HCT116 (cell line): ENCODE measurements at regions not wholly inside any gene's neighbourhood (a gene's known extent, or its start where the extent isn't known, plus 50 kb on each side); places are given as distances from the start of the nearest gene placed in this dataset.

Experiments
- ATAC-seq: fragments of 200-7000 bp; cut with Tn5 transposase; 2 replicates; pipeline ENCODE4 v1.9.1; 2020; ENCODE audit warnings: mild to moderate bottlenecking, moderate library complexity
- BruUV-seq: library from RNA; stranded (reverse); fragments of 400-500 nt; replicated peaks from 2 replicates; lab custom pipeline; 2021; lab: Mats Ljungman, UMichigan
- CTCF ChIA-PET: fragments of 300-600 bp; sonication (Branson Sonifier 250); formaldehyde crosslinking; loops from one replicate; lab custom pipeline; 2021; ENCODE audit warnings: antibody characterized with exemption; lab: Charles Lee
- POLR2A ChIA-PET: fragments of 300-600, 350-600 bp; sonication (Branson Sonifier 250); formaldehyde crosslinking; loops from one replicate; lab custom pipeline; 2021; ENCODE audit warnings: antibody characterized with exemption; lab: Charles Lee
- RAD21 ChIA-PET, 2 experiments: fragments of 300-600 bp; sonication (Branson Sonifier 250); formaldehyde crosslinking; loops; one replicate each; lab custom pipeline; 2023; ENCODE audit warnings: low total read pairs in 2 of 2; ENCODE audit not compliant: uncharacterized antibody in 2 of 2, unreplicated experiment in 2 of 2, low non-redundant PET in 1 of 2; lab: Charles Lee
- DNase-seq: peaks from one replicate; pipeline ENCODE4 v3.0.0-alpha.2; 2010; ENCODE audit warnings: low read depth, low spot score
- H2AFZ ChIP-seq: fragments of 200-600 bp; shearing (Covaris generic), sonication (generic); 2 replicates; pipeline ENCODE4 v1.6.1; 2017; ENCODE audit warnings: low read depth, mixed run types, mixed read lengths, antibody characterized with exemption, low read length; ENCODE audit not compliant: poor library complexity, severe bottlenecking
- H3K27ac ChIP-seq: 2 replicates; pipeline ENCODE4 v1.5.1; 2012; ENCODE audit warnings: low read depth, low read length
- H3K27me3 ChIP-seq: fragments of 200-600 bp; sonication (generic); 2 replicates; pipeline ENCODE4 v1.6.1; 2016; ENCODE audit warnings: mixed run types, low read length, mixed read lengths; ENCODE audit not compliant: insufficient read depth
- H3K36me3 ChIP-seq, 2 experiments: fragments of 200-500 bp in 1 of 2; fragments of 200-600 bp in 1 of 2; sonication (Bioruptor generic) in 1 of 2; sonication (generic) in 1 of 2; 2 replicates each; pipeline versions ENCODE4 v1.5.1 to v1.6.1; 2014 to 2016; ENCODE audit warnings: low read length in 2 of 2, inconsistent platforms in 1 of 2, mixed read lengths in 1 of 2, mixed run types in 1 of 2; ENCODE audit not compliant: insufficient read depth in 2 of 2, control insufficient read depth in 1 of 2
- H3K4me1 ChIP-seq, 2 experiments: fragments of 200-600 bp in 1 of 2; sonication (generic) in 1 of 2; 2 replicates each; pipeline versions ENCODE4 v1.5.1 to v1.6.1; 2012 to 2017; ENCODE audit warnings: low read length in 2 of 2, inconsistent platforms in 1 of 2, mild to moderate bottlenecking in 1 of 2, mixed read lengths in 1 of 2, mixed run types in 1 of 2, moderate library complexity in 1 of 2; ENCODE audit not compliant: insufficient read depth in 2 of 2, control insufficient read depth in 1 of 2
- H3K4me2 ChIP-seq: fragments of 200-600 bp; sonication (generic); 2 replicates; pipeline ENCODE4 v1.6.1; 2017; ENCODE audit warnings: mixed run types, low read length, mixed read lengths
- H3K4me3 ChIP-seq, 2 experiments: fragments of 200-600 bp in 1 of 2; sonication (generic) in 1 of 2; replicated peaks in 1 of 2; 2 replicates each; pipeline ENCODE4 v1.5.1; 2011 to 2016; ENCODE audit warnings: low read length in 2 of 2, control low read depth in 1 of 2, low read depth in 1 of 2, mild to moderate bottlenecking in 1 of 2, mixed read lengths in 1 of 2, mixed run types in 1 of 2
- H3K79me2 ChIP-seq: fragments of 200-600 bp; sonication (generic); 2 replicates; pipeline ENCODE4 v1.6.1; 2017; ENCODE audit warnings: mild to moderate bottlenecking, mixed run types, low read length, moderate library complexity, mixed read lengths; ENCODE audit not compliant: insufficient read depth
- H3K9ac ChIP-seq: fragments of 200-600 bp; sonication (generic); 2 replicates; pipeline ENCODE4 v1.6.1; 2016; ENCODE audit warnings: low read length, mixed read lengths
- H3K9me2 ChIP-seq: fragments of 200-600 bp; sonication (generic), shearing (Covaris generic); 2 replicates; pipeline ENCODE4 v1.6.1; 2017; ENCODE audit warnings: mixed run types, mild to moderate bottlenecking, moderate library complexity; ENCODE audit not compliant: insufficient read depth
- H3K9me3 ChIP-seq, 2 experiments: fragments of 200-500 bp in 1 of 2; fragments of 200-600 bp in 1 of 2; sonication (Bioruptor generic) in 1 of 2; sonication (generic) in 1 of 2; 2 replicates each; pipeline ENCODE4 v1.6.1; 2014 to 2017; ENCODE audit warnings: low read length in 2 of 2, mixed read lengths in 2 of 2, inconsistent platforms in 1 of 2, low read depth in 1 of 2, mild to moderate bottlenecking in 1 of 2, mixed run types in 1 of 2, moderate library complexity in 1 of 2; ENCODE audit not compliant: control insufficient read depth in 1 of 2, insufficient read depth in 1 of 2
- H4K20me1 ChIP-seq: fragments of 200-600 bp; sonication (generic), shearing (Covaris generic); 2 replicates; pipeline ENCODE4 v1.6.1; 2017; ENCODE audit warnings: mixed run types, mild to moderate bottlenecking, moderate library complexity; ENCODE audit not compliant: insufficient read depth
- CEBPB ChIP-seq: IDR thresholded peaks from 2 replicates; pipeline ENCODE4 v1.6.1; 2012; ENCODE audit warnings: low read depth
- CTCF ChIP-seq, 3 experiments: fragments of 200-600 bp in 1 of 3; sonication (generic) in 1 of 3; IDR thresholded peaks in 2 of 3; conservative IDR thresholded peaks in 1 of 3; 2 replicates each; pipeline ENCODE4 v1.5.1; 2012 to 2017; ENCODE audit warnings: low read depth in 2 of 3, low read length in 2 of 3, antibody characterized with exemption in 1 of 3, borderline replicate concordance in 1 of 3, control low read depth in 1 of 3, mild to moderate bottlenecking in 1 of 3, mixed read lengths in 1 of 3, mixed run types in 1 of 3, moderate library complexity in 1 of 3; ENCODE audit not compliant: insufficient read depth in 1 of 3
- ZFX ChIP-seq: fragments of 450-650 bp; IDR thresholded peaks from 2 replicates; pipeline ENCODE4 v1.6.1; 2017
- intact Hi-C: fragments of 100-400 bp; cut with micrococcal nuclease; formaldehyde crosslinking; loops from 2 replicates; pipeline ENCODE4 v1.10.0; 2022
- TF ChIP-seq, protein P1 (sequence below): IDR thresholded peaks from 2 replicates; pipeline ENCODE4 v1.6.1; 2012; ENCODE audit warnings: low read depth

DNA sequence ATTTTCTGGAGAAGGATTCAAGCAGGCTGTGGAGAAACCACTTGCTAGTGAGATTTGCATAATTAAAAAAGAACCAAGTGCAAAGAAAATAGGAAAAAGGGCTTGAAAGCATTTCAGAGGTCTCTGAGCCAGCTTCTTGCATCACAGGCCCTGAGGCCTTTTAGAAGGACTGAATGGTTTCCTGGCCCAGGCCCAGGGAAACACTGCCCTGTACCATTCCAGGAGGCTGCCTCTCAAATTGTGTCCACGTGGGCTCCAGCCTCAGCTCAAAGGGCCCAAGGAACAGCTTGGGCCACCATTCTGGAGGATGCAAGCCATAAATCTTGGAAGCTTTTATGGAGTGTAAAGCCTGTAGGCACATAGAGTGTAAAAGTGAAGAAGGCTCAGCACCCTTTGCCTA lies 523.3 kb upstream of the VRK2 start:
- Histone ChIP-seq H3K4me1 (no peaks in the 10 kb centered on the region), H3K27ac (no peak overlapping the region), H3K9ac (no peak overlapping the region), H2AFZ (no peak overlapping the region), H3K4me3 (no peak overlapping the region), H3K9me2 (no peaks in the 10 kb centered on the region), H3K4me2 (no peak overlapping the region), H3K36me3 (no peaks in the 10 kb centered on the region), H3K9me3 (no peaks in the 10 kb centered on the region), H3K79me2 (no peaks in the 10 kb centered on the region), H3K27me3 (no peaks in the 10 kb centered on the region), H4K20me1 (no peaks in the 10 kb centered on the region)
- ATAC-seq (no peak), DNase-seq (no peak)
- ChIA-PET CTCF (no interaction called here), RAD21 (no interaction called here), POLR2A (no interaction called here)
- TF ChIP-seq ZFX (no peak), CEBPB (no peak), CTCF (IDR thresholded peaks at IDR 0.05 in 2 of 3, conservative IDR thresholded peaks at IDR 0.05 in 1 of 3; ENCODE audit: borderline replicate concordance in 1 of 3, insufficient read depth in 1 of 3, low read depth in 2 of 3, low read length in 2 of 3) (no peak)
- TF ChIP-seq, protein P1, sequence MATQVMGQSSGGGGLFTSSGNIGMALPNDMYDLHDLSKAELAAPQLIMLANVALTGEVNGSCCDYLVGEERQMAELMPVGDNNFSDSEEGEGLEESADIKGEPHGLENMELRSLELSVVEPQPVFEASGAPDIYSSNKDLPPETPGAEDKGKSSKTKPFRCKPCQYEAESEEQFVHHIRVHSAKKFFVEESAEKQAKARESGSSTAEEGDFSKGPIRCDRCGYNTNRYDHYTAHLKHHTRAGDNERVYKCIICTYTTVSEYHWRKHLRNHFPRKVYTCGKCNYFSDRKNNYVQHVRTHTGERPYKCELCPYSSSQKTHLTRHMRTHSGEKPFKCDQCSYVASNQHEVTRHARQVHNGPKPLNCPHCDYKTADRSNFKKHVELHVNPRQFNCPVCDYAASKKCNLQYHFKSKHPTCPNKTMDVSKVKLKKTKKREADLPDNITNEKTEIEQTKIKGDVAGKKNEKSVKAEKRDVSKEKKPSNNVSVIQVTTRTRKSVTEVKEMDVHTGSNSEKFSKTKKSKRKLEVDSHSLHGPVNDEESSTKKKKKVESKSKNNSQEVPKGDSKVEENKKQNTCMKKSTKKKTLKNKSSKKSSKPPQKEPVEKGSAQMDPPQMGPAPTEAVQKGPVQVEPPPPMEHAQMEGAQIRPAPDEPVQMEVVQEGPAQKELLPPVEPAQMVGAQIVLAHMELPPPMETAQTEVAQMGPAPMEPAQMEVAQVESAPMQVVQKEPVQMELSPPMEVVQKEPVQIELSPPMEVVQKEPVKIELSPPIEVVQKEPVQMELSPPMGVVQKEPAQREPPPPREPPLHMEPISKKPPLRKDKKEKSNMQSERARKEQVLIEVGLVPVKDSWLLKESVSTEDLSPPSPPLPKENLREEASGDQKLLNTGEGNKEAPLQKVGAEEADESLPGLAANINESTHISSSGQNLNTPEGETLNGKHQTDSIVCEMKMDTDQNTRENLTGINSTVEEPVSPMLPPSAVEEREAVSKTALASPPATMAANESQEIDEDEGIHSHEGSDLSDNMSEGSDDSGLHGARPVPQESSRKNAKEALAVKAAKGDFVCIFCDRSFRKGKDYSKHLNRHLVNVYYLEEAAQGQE: no peak
- intact Hi-C loops: no loop called here
- BruUV-seq: no TSS peak
